IMR-90 (cell line): ENCODE measurements at regions not wholly inside any gene's neighbourhood (a gene's known extent, or its start where the extent isn't known, plus 50 kb on each side); places are given as distances from the start of the nearest gene placed in this dataset.

Experiments
- ATAC-seq: fragments of 200-7000 bp; cut with Tn5 transposase; 2 replicates; pipeline ENCODE4 v1.9.1; 2020; ENCODE audit warnings: low read depth, mild to moderate bottlenecking, moderate library complexity
- BruUV-seq: library from RNA; stranded (reverse); fragments of 400-500 nt; replicated peaks from 2 replicates; lab custom pipeline; 2021; lab: Mats Ljungman, UMichigan
- CTCF ChIA-PET: fragments of 300-600 bp; formaldehyde crosslinking; extraction: SDS; loops from one replicate; lab custom pipeline; 2021; ENCODE audit warnings: antibody characterized with exemption; lab: Yijun Ruan, JAX
- POLR2A ChIA-PET: fragments of 300-600 bp; sonication (Branson Sonifier 250); formaldehyde crosslinking; loops from one replicate; lab custom pipeline; 2022; ENCODE audit warnings: antibody characterized with exemption; ENCODE audit not compliant: unreplicated experiment; lab: Charles Lee
- DNase-seq: peaks from one replicate; pipeline ENCODE4 v3.0.0; 2013
- H2AFZ ChIP-seq: replicated peaks from 2 replicates; pipeline ENCODE3; 2013; ENCODE audit warnings: low read length, mild to moderate bottlenecking; ENCODE audit not compliant: poor library complexity
- H2AK5ac ChIP-seq: 2 replicates; pipeline ENCODE4 v1.6.1; 2013; ENCODE audit warnings: low read depth, low read length, inconsistent platforms
- H2AK9ac ChIP-seq: replicated peaks from 2 replicates; pipeline ENCODE3; 2013; ENCODE audit warnings: mild to moderate bottlenecking, low read depth, low read length, moderate library complexity; ENCODE audit not compliant: poor library complexity
- H2BK120ac ChIP-seq: 2 replicates; pipeline ENCODE4 v1.6.1; 2013; ENCODE audit warnings: low read depth, low read length, inconsistent platforms
- H2BK15ac ChIP-seq: 3 replicates; pipeline ENCODE4 v1.6.1; 2013; ENCODE audit warnings: low read depth, low read length, inconsistent platforms
- H2BK20ac ChIP-seq: 2 replicates; pipeline ENCODE4 v1.6.1; 2013; ENCODE audit warnings: low read depth, mild to moderate bottlenecking, inconsistent platforms, low read length, moderate library complexity
- H2BK5ac ChIP-seq: 2 replicates; pipeline ENCODE4 v1.6.1; 2013; ENCODE audit warnings: mild to moderate bottlenecking, low read depth, low read length, inconsistent platforms; ENCODE audit not compliant: poor library complexity, severe bottlenecking
- H3K14ac ChIP-seq: replicated peaks from 2 replicates; pipeline ENCODE4 v1.6.1; 2013; ENCODE audit warnings: low read depth, low read length, inconsistent platforms
- H3K18ac ChIP-seq: 2 replicates; pipeline ENCODE4 v1.6.1; 2013; ENCODE audit warnings: low read depth, low read length, control low read depth
- H3K23ac ChIP-seq: 2 replicates; pipeline ENCODE4 v1.6.1; 2013; ENCODE audit warnings: low read depth, low read length, inconsistent platforms
- H3K27ac ChIP-seq: 2 replicates; pipeline ENCODE4 v1.5.1; 2013; ENCODE audit warnings: mild to moderate bottlenecking, control low read depth, low read length; ENCODE audit not compliant: insufficient read depth
- H3K27me3 ChIP-seq: 2 replicates; pipeline ENCODE4 v1.6.1; 2013; ENCODE audit warnings: low read length; ENCODE audit not compliant: control insufficient read depth, insufficient read depth
- H3K36me3 ChIP-seq: 2 replicates; pipeline ENCODE4 v1.6.1; 2013; ENCODE audit warnings: low read length, mixed read lengths; ENCODE audit not compliant: control insufficient read depth, insufficient read depth
- H3K4ac ChIP-seq: 2 replicates; pipeline ENCODE4 v1.6.1; 2013; ENCODE audit warnings: low read depth, low read length, inconsistent platforms
- H3K4me1 ChIP-seq: 2 replicates; pipeline ENCODE4 v1.6.1; 2013; ENCODE audit warnings: low read length, mixed read lengths; ENCODE audit not compliant: control insufficient read depth, insufficient read depth
- H3K4me2 ChIP-seq: 2 replicates; pipeline ENCODE4 v1.6.1; 2013; ENCODE audit warnings: low read depth, mild to moderate bottlenecking, control low read depth, low read length, moderate library complexity
- H3K4me3 ChIP-seq: 2 replicates; pipeline ENCODE4 v1.5.1; 2013; ENCODE audit warnings: low read depth, mild to moderate bottlenecking, control low read depth, low read length, moderate library complexity; ENCODE audit not compliant: insufficient read depth
- H3K56ac ChIP-seq: 2 replicates; pipeline ENCODE4 v1.6.1; 2013; ENCODE audit warnings: low read length, inconsistent platforms; ENCODE audit not compliant: insufficient read depth; ENCODE audit errors: extremely low read depth
- H3K79me1 ChIP-seq, 2 experiments: 2 replicates each; pipeline ENCODE4 v1.6.1; 2013; ENCODE audit warnings: low read length in 2 of 2, inconsistent platforms in 1 of 2, low read depth in 1 of 2
- H3K9ac ChIP-seq: 2 replicates; pipeline ENCODE4 v1.6.1; 2013; ENCODE audit warnings: low read depth, low read length, control low read depth
- H3K9me1 ChIP-seq: 2 replicates; pipeline ENCODE4 v1.6.1; 2013; ENCODE audit warnings: low read length, inconsistent platforms; ENCODE audit not compliant: insufficient read depth
- H3K9me3 ChIP-seq: 2 replicates; pipeline ENCODE4 v1.6.1; 2013; ENCODE audit warnings: low read length; ENCODE audit not compliant: control insufficient read depth, insufficient read depth
- H4K20me1 ChIP-seq: 2 replicates; pipeline ENCODE4 v1.6.1; 2013; ENCODE audit warnings: low read length, inconsistent platforms; ENCODE audit not compliant: insufficient read depth
- H4K5ac ChIP-seq: 2 replicates; pipeline ENCODE4 v1.6.1; 2013; ENCODE audit warnings: mild to moderate bottlenecking, low read depth, low read length, control low read depth
- H4K8ac ChIP-seq, 2 experiments: 2 replicates each; pipeline ENCODE4 v1.6.1; 2013; ENCODE audit warnings: low read depth in 2 of 2, low read length in 2 of 2, control low read depth in 1 of 2, inconsistent platforms in 1 of 2
- H4K91ac ChIP-seq: 2 replicates; pipeline ENCODE4 v1.6.1; 2013; ENCODE audit warnings: low read depth, low read length, inconsistent platforms; ENCODE audit not compliant: insufficient read depth
- CEBPB ChIP-seq: IDR thresholded peaks from 2 replicates; pipeline ENCODE4 v1.6.1; 2012; ENCODE audit warnings: low read depth, low read length, improper control_type of control experiment
- ELK1 ChIP-seq: fragments of 150-350 bp; IDR thresholded peaks from 2 replicates; pipeline ENCODE4 v1.6.1; 2016; ENCODE audit warnings: low read depth, mild to moderate bottlenecking, low read length, moderate library complexity, borderline replicate concordance
- RFX5 ChIP-seq: IDR thresholded peaks from 2 replicates; pipeline ENCODE4 v1.8.0; 2012; ENCODE audit warnings: low read depth, mild to moderate bottlenecking, low read length, moderate library complexity
- WGBS, 2 experiments: methylation state at CpG; one replicate each; pipeline versions ENCODE4 v1.1.5 to v1.1.7; 2013; ENCODE audit warnings: missing lambda C conversion rate in 2 of 2; ENCODE audit not compliant: insufficient read length in 1 of 2; ENCODE audit errors: extremely low coverage in 2 of 2; 5-methylcytosine and 5-hydroxymethylcytosine counted together
- dilution Hi-C: fragments of 300-500 bp; cut with HindIII; formaldehyde crosslinking; loops from one replicate; pipeline ENCODE4 v1.14.3; 2018; ENCODE audit warnings: low sequenced_read_pairs; ENCODE audit not compliant: unreplicated experiment
- in situ Hi-C: fragments of 300-500 bp; cut with MboI; formaldehyde crosslinking; loops from 3 replicates; pipeline ENCODE4 v1.14.3; 2019; ENCODE audit warnings: low sequenced_read_pairs, inconsistent platforms, mixed read lengths
- intact Hi-C: fragments of 100-400 bp; cut with micrococcal nuclease; formaldehyde crosslinking; loops from 2 replicates; pipeline ENCODE4 v1.10.0; 2022

DNA sequence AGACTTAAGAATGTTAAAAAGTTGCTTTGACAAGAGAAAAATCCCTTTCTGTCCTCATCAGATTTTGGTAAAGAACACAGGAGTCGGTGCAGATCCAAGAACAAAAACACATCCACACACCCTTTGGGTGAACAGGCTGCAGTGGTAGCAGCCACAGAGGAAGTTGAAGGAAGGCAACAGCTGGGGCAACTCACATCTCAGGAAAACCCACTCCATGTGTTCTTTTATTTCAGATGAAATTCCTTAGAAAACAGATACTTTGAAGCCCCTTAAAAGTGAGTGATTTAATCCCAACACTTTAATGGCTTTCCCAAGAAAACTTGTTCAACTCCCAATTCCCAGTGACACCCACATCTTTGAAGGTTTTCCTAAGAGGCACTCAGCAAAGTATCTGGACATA is 271.3 kb downstream of the ICOS start:
- H4K20me1 ChIP-seq: no peaks in the 10 kb centered on the region
- no peak overlapping the region for H3K9ac ChIP-seq
- no peaks in the 10 kb centered on the region for H3K4me1 ChIP-seq
- no peak overlapping the region for H3K4me2 ChIP-seq
- in situ Hi-C loops (no loop called here), intact Hi-C loops (no loop called here), dilution Hi-C loops (no loop called here)
- no peak overlapping the region for H2BK20ac ChIP-seq
- H2AK5ac ChIP-seq: no peak overlapping the region
- no peak overlapping the region for H3K27ac ChIP-seq
- no peak for TF ChIP-seq RFX5
- TF ChIP-seq CEBPB: no peak
- no peak for TF ChIP-seq ELK1
- no peak overlapping the region for H4K91ac ChIP-seq
- H2BK5ac ChIP-seq: no peak overlapping the region
- no peak overlapping the region for H3K4me3 ChIP-seq
- WGBS, 2 experiments: no CpG with 5 or more reads among the region's 1 CpG
- H3K56ac ChIP-seq: no peak overlapping the region
- no peak overlapping the region for H3K18ac ChIP-seq
- H2BK15ac ChIP-seq: no peak overlapping the region
- ATAC-seq: no peak
- peaks cover 16% of the 10 kb centered on the region for H3K27me3 ChIP-seq
- no peaks in the 10 kb centered on the region for H3K9me3 ChIP-seq
- no peak overlapping the region for H3K23ac ChIP-seq
- no peak overlapping the region for H3K14ac ChIP-seq
- no peak for DNase-seq
- H2BK120ac ChIP-seq: no peak overlapping the region
- H2AK9ac ChIP-seq: no peak overlapping the region
- H3K79me1 ChIP-seq: no peaks in the 10 kb centered on the region
- BruUV-seq: no TSS peak
- no peak overlapping the region for H4K5ac ChIP-seq
- no peak overlapping the region for H2AFZ ChIP-seq
- H3K36me3 ChIP-seq: no peaks in the 10 kb centered on the region
- H3K4ac ChIP-seq: no peak overlapping the region
- H4K8ac ChIP-seq: no peak overlapping the region
- POLR2A ChIA-PET: interaction anchor here (0.6 kb wide), 1 partner anchor 1029 kb away, joined by 3 read pairs; no protein-coding TSS in a partner anchor
- CTCF ChIA-PET: no interaction called here
- H3K9me1 ChIP-seq: no peaks in the 10 kb centered on the region
